K562 (cell line): ENCODE measurements at regions not wholly inside any gene's neighbourhood (a gene's known extent, or its start where the extent isn't known, plus 50 kb on each side); places are given as distances from the start of the nearest gene placed in this dataset.

Experiments
- CHCHD3 ChIP-seq: fragments of 250-450 bp; sonication (Bioruptor Pico); IDR thresholded peaks from 2 replicates; pipeline ENCODE4 v2.1.2; 2022; ENCODE audit warnings: mild to moderate bottlenecking
- DPF2 ChIP-seq: fragments of 450-650 bp; IDR thresholded peaks from 2 replicates; pipeline ENCODE4 v1.6.1; 2016
- GATA2 ChIP-seq: sonication (generic); formaldehyde crosslinking; IDR thresholded peaks from 2 replicates; pipeline ENCODE4 v1.4.0; 2020; ENCODE audit warnings: mild to moderate bottlenecking, missing genetic modification reagents
- HLTF ChIP-seq: fragments of 450-650 bp; IDR thresholded peaks from 2 replicates; pipeline ENCODE4 v1.6.1; 2016
- KDM5B ChIP-seq: fragments of 200-600 bp; sonication (generic); IDR thresholded peaks from 2 replicates; pipeline ENCODE4 v1.6.1; 2012; ENCODE audit warnings: low read depth, mild to moderate bottlenecking, moderate library complexity, low read length, control low read depth, inconsistent platforms; ENCODE audit not compliant: insufficient replicate concordance
- MAFF ChIP-seq: IDR thresholded peaks from 2 replicates; pipeline ENCODE4 v1.6.1; 2012; ENCODE audit warnings: low read length, improper control_type of control experiment
- MCM5 ChIP-seq: fragments of 450-650 bp; IDR thresholded peaks from 2 replicates; pipeline ENCODE4 v1.6.1; 2016; ENCODE audit warnings: low read depth
- MECOM ChIP-seq: fragments of 250-450 bp; sonication (Bioruptor Pico); IDR thresholded peaks from 2 replicates; pipeline ENCODE4 v1.8.0; 2022; ENCODE audit warnings: inconsistent platforms
- NCOR1 ChIP-seq: fragments of 450-650 bp; IDR thresholded peaks from 2 replicates; pipeline ENCODE4 v1.6.1; 2016; ENCODE audit warnings: mild to moderate bottlenecking, moderate library complexity
- NEUROD1 ChIP-seq: fragments of 150-350 bp; IDR thresholded peaks from 2 replicates; pipeline ENCODE4 v1.6.1; 2014; ENCODE audit warnings: borderline replicate concordance, low read length, low read depth; ENCODE audit not compliant: partially characterized antibody
- PHF20 ChIP-seq: fragments of 450-650 bp; IDR thresholded peaks from 2 replicates; pipeline ENCODE4 v1.6.1; 2018; ENCODE audit not compliant: partially characterized antibody
- RFX7 ChIP-seq: fragments of 250-450 bp; sonication (Bioruptor Pico); IDR thresholded peaks from 2 replicates; pipeline ENCODE4 v1.5.1; 2021; ENCODE audit warnings: mild to moderate bottlenecking
- SIN3A ChIP-seq, 2 experiments: fragments of 150-350 bp in 1 of 2; IDR thresholded peaks; 2 replicates each; pipeline ENCODE4 v1.6.1; 2011 to 2016; ENCODE audit warnings: borderline replicate concordance in 2 of 2, low read depth in 2 of 2, low read length in 2 of 2, mild to moderate bottlenecking in 2 of 2, moderate library complexity in 2 of 2; ENCODE audit not compliant: control insufficient read depth in 1 of 2
- SMARCC2 ChIP-seq: fragments of 450-650 bp; IDR thresholded peaks from 2 replicates; pipeline ENCODE4 v1.6.1; 2017; ENCODE audit warnings: antibody characterized with exemption, moderate library complexity, mild to moderate bottlenecking, low read depth
- SMARCE1 ChIP-seq: fragments of 450-650 bp; IDR thresholded peaks from 2 replicates; pipeline ENCODE4 v1.7.1; 2016; ENCODE audit warnings: mild to moderate bottlenecking
- U2AF1 ChIP-seq: fragments of 200-400 bp; formaldehyde crosslinking; optimal IDR thresholded peaks from 2 replicates; pipeline ENCODE3; 2017; ENCODE audit warnings: mild to moderate bottlenecking, low read depth, low read length, moderate library complexity
- ZBTB40 ChIP-seq, 2 experiments: fragments of 450-650 bp in 1 of 2; sonication (generic) in 1 of 2; formaldehyde crosslinking in 1 of 2; IDR thresholded peaks; 2 replicates each; pipeline versions ENCODE4 v1.7.1 to v1.9.0; 2016 to 2022; ENCODE audit warnings: inconsistent platforms in 1 of 2, mild to moderate bottlenecking in 1 of 2, missing genetic modification reagents in 1 of 2
- ZKSCAN8 ChIP-seq: fragments of 200-800 bp; sonication (Bioruptor generic); IDR thresholded peaks from 2 replicates; pipeline ENCODE4 v1.6.1; 2016; ENCODE audit warnings: missing genetic modification characterization, missing compliant biosample characterization
- ZNF197 ChIP-seq: fragments of 200-800 bp; sonication (Bioruptor generic); IDR thresholded peaks from 2 replicates; pipeline ENCODE4 v1.6.1; 2016; ENCODE audit warnings: low read depth, missing genetic modification characterization, missing compliant biosample characterization
- ZNF3 ChIP-seq: fragments of 250-450 bp; sonication (Bioruptor Pico); IDR thresholded peaks from 2 replicates; pipeline ENCODE4 v1.5.0; 2021; ENCODE audit warnings: mild to moderate bottlenecking, moderate library complexity
- ZNF41 ChIP-seq: fragments of 250-450 bp; sonication (Bioruptor Pico); conservative IDR thresholded peaks from 2 replicates; pipeline ENCODE4 v1.4.0; 2020; ENCODE audit warnings: mild to moderate bottlenecking
- ZNF785 ChIP-seq: fragments of 250-450 bp; sonication (Bioruptor Pico); IDR thresholded peaks from 2 replicates; pipeline ENCODE4 v1.4.0; 2020; ENCODE audit warnings: mild to moderate bottlenecking
- ZNF79 ChIP-seq: fragments of 250-450 bp; sonication (Bioruptor Pico); IDR thresholded peaks from 2 replicates; pipeline ENCODE4 v1.4.0; 2020; ENCODE audit warnings: low read depth, mild to moderate bottlenecking, moderate library complexity
- TF ChIP-seq, protein P1 (sequence below): fragments of 250-450 bp; sonication (Bioruptor Pico); IDR thresholded peaks from 2 replicates; pipeline ENCODE4 v1.8.0; 2022; ENCODE audit warnings: moderate library complexity, mild to moderate bottlenecking, inconsistent platforms

DNA sequence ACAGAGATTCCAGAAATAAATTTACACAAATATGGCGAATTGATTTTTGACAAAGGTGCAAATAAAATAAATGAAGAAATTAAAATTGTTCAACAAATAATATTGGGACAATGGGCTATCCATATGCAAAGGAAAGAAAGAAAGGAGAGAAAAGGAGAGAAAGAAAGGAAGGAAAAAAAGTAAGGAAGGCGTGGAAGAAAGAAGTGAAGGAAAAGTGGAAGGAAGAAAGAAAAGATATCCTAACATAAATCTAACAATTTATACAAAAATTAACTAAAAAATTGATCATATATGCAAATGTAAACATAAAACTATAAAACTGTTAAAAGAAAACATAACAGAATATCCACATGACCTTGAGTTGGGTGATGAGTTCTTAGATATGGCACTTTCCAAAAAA, 78.7 kb upstream of the ZNF184 start (continued):
- peak; percentile 40; the same call in 1 of the 2 replicates for TF ChIP-seq ZBTB40 (IDR thresholded peaks at IDR 0.05)
- no peak for TF ChIP-seq ZBTB40 (CRISPR knock-in tag; IDR thresholded peaks at IDR 0.05)
- TF ChIP-seq ZNF785: no peak
- TF ChIP-seq GATA2 (CRISPR knock-in tag): no peak
- no peak for TF ChIP-seq KDM5B
- no peak for TF ChIP-seq ZNF41 (CRISPR knock-in tag)
- TF ChIP-seq MAFF: no peak
- TF ChIP-seq SIN3A (IDR thresholded peaks at IDR 0.05; ENCODE audit: borderline replicate concordance in 2 of 2, control insufficient read depth in 1 of 2, low read depth in 2 of 2, low read length in 2 of 2): no peak
- no peak for TF ChIP-seq ZNF197 (CRISPR knock-in tag)
- TF ChIP-seq, protein P1, sequence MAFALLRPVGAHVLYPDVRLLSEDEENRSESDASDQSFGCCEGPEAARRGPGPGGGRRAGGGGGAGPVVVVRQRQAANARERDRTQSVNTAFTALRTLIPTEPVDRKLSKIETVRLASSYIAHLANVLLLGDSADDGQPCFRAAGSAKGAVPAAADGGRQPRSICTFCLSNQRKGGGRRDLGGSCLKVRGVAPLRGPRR (CRISPR knock-in tag): no peak
- peak; percentile 91 for TF ChIP-seq HLTF
- no peak for TF ChIP-seq ZNF3 (CRISPR knock-in tag)
- TF ChIP-seq SMARCE1: 0 out of 2 replicates have a peak, but pooled peaks have one; percentile 14
- no peak for TF ChIP-seq SMARCC2
- no peak for TF ChIP-seq NEUROD1
- no peak for TF ChIP-seq CHCHD3 (CRISPR knock-in tag)
- no peak for TF ChIP-seq MECOM (CRISPR knock-in tag)
- no peak for TF ChIP-seq NCOR1
- no peak for TF ChIP-seq MCM5
- TF ChIP-seq ZNF79 (CRISPR knock-in tag): no peak
- no peak for TF ChIP-seq RFX7 (CRISPR knock-in tag)
- no peak for TF ChIP-seq ZKSCAN8
- TF ChIP-seq U2AF1: no peak
- TF ChIP-seq DPF2: no peak
- no peak for TF ChIP-seq PHF20
